NCI-H2196 (cell line): ENCODE measurements at regions not wholly inside any gene's neighbourhood (a gene's known extent, or its start where the extent isn't known, plus 50 kb on each side); places are given as distances from the start of the nearest gene placed in this dataset.
A peak's percentile ranks its signal among the peaks of the same experiment; 100 is the strongest.

Experiments
- DNase-seq: peaks from one replicate; lab custom pipeline; 2025; ENCODE audit not compliant: unreplicated experiment; lab: John Stamatoyannopoulos, UW

GRCh38 chr5:173718469-173718868 is 102.0 kb upstream of the BOD1 start:
- DNase-seq: no peak

GRCh38 chr5:173719731-173720082 is 103.3 kb upstream of the BOD1 start:
- peak; percentile 41 for DNase-seq

- DNase-seq: no peak
Observed at GRCh38 chr5:173720286-173720952, 104.0 kb upstream of the BOD1 start.

- DNase-seq: no peak
Observed at GRCh38 chr5:173720953-173721600, 104.6 kb upstream of the BOD1 start.

GRCh38 chr5:173721601-173722232 is 105.3 kb upstream of the BOD1 start:
- peak; percentile 9 for DNase-seq

GRCh38 chr5:173726846-173727557 is 110.6 kb upstream of the BOD1 start:
- DNase-seq: no peak

- DNase-seq: no peak
Observed at GRCh38 chr5:173727839-173728778, 111.7 kb upstream of the BOD1 start.

- DNase-seq: no peak
Observed at GRCh38 chr5:173729079-173729765, 112.8 kb upstream of the BOD1 start.

- DNase-seq: no peak
Observed at GRCh38 chr5:173730632-173731298, 114.3 kb upstream of the BOD1 start.

GRCh38 chr5:173733021-173733420 is 116.6 kb upstream of the BOD1 start:
- peak; percentile 23 for DNase-seq

GRCh38 chr5:173733425-173733824 is 117.0 kb upstream of the BOD1 start:
- no peak for DNase-seq

GRCh38 chr5:173733831-173734501 is 117.5 kb upstream of the BOD1 start:
- DNase-seq: no peak

GRCh38 chr5:173734716-173735115 is 118.3 kb upstream of the BOD1 start:
- no peak for DNase-seq

GRCh38 chr5:173735184-173735583 is 118.7 kb upstream of the BOD1 start:
- no peak for DNase-seq

- no peak for DNase-seq
Observed at GRCh38 chr5:173735691-173736090, 119.2 kb upstream of the BOD1 start.

GRCh38 chr5:173736374-173736773 is 119.9 kb upstream of the BOD1 start:
- no peak for DNase-seq

- no peak for DNase-seq
Observed at GRCh38 chr5:173736923-173737412, 120.5 kb upstream of the BOD1 start.

- DNase-seq: no peak
Observed at GRCh38 chr5:173739741-173740140, 123.3 kb upstream of the BOD1 start.

- no peak for DNase-seq
Observed at GRCh38 chr5:173740400-173740799, 124.0 kb upstream of the BOD1 start.
